ENCODE measurements at regions not wholly inside any gene's neighbourhood (a gene's known extent, or its start where the extent isn't known, plus 50 kb on each side); places are given as distances from the start of the nearest gene placed in this dataset.

DNA sequence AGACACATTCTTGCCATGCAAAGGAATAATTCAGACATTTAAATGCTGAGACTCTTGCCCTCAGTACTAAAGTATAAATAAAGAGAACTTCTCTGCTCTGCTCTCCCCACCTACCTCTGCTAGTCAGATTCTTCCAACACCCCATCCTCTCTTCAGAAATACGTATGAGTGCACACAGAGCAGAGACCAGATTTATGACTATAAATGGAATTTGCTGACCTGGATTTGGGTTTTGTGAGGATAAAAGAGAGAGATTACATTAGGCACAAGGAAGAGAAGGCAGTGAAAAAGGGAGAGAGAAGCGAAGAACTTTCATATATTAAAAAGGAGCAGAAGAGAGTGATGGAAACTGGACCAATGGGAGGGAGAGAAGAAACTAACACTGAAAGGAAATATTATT, 87.6 kb upstream of the EXOC1L start:
- Histone ChIP-seq H3K36me3 (ENCODE audit: insufficient read depth) (no peaks in the 10 kb centered on the region), H3K4me2 (no peak overlapping the region), H4K20me1 (replicated peaks; ENCODE audit: insufficient read depth) (no peaks in the 10 kb centered on the region), H2AFZ (no peak overlapping the region), H3K27me3 (ENCODE audit: insufficient read depth) (no peaks in the 10 kb centered on the region), H3F3A (replicated peaks; ENCODE audit: low read depth) (no peaks in the 10 kb centered on the region), H3K27ac (ENCODE audit: low read depth) (no peak overlapping the region), H3K4me3 (no peak overlapping the region), H3K9me2 (ENCODE audit: insufficient read depth) (no peaks in the 10 kb centered on the region), H3K79me2 (replicated peaks; ENCODE audit: insufficient read depth) (no peaks in the 10 kb centered on the region), H3K4me1 (ENCODE audit: insufficient read depth) (no peaks in the 10 kb centered on the region)
- no peak for TF ChIP-seq ZNF331 (CRISPR knock-in tag; IDR thresholded peaks at IDR 0.05; ENCODE audit: low read depth)
- no peak for TF ChIP-seq EZH2phosphoT487 (IDR thresholded peaks at IDR 0.05; ENCODE audit: unreplicated experiment)
- TF ChIP-seq ETS1 (IDR thresholded peaks at IDR 0.05), result no peak
- no peak for TF ChIP-seq CREB1 (CRISPR knock-in tag; IDR thresholded peaks at IDR 0.05; ENCODE audit: low read depth)
- TF ChIP-seq JUNB (IDR thresholded peaks at IDR 0.05; ENCODE audit: unreplicated experiment), result no peak
- TF ChIP-seq REST (IDR thresholded peaks at IDR 0.05; ENCODE audit: unreplicated experiment), result no peak
- TF ChIP-seq, protein P1, sequence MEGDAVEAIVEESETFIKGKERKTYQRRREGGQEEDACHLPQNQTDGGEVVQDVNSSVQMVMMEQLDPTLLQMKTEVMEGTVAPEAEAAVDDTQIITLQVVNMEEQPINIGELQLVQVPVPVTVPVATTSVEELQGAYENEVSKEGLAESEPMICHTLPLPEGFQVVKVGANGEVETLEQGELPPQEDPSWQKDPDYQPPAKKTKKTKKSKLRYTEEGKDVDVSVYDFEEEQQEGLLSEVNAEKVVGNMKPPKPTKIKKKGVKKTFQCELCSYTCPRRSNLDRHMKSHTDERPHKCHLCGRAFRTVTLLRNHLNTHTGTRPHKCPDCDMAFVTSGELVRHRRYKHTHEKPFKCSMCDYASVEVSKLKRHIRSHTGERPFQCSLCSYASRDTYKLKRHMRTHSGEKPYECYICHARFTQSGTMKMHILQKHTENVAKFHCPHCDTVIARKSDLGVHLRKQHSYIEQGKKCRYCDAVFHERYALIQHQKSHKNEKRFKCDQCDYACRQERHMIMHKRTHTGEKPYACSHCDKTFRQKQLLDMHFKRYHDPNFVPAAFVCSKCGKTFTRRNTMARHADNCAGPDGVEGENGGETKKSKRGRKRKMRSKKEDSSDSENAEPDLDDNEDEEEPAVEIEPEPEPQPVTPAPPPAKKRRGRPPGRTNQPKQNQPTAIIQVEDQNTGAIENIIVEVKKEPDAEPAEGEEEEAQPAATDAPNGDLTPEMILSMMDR (conservative IDR thresholded peaks at IDR 0.05; ENCODE audit: low read depth in 2 of 2), result no peak
- TF ChIP-seq ZNF462 (CRISPR knock-in tag; IDR thresholded peaks at IDR 0.05), result no peak
- no peak for TF ChIP-seq ZNF114 (CRISPR knock-in tag; IDR thresholded peaks at IDR 0.05)
- H3K27ac Mint-ChIP-seq, result no peak overlapping the region
- no peak for DNase-seq (ENCODE audit: low spot score)
- peaks cover 7% of the 10 kb centered on the region; the same call in 2 of the 3 replicates for H3K4me1 Mint-ChIP-seq
- H3K36me3 Mint-ChIP-seq (ENCODE audit: low read depth), result no peaks in the 10 kb centered on the region
- ATAC-seq, result no peak
- no peaks in the 10 kb centered on the region; the same call in 1 of the 3 replicates for H3K9me3 Mint-ChIP-seq
- H3K27me3 Mint-ChIP-seq (ENCODE audit: insufficient read depth, low read depth, poor library complexity), result no peaks in the 10 kb centered on the region
- H3K4me3 Mint-ChIP-seq, result no peak overlapping the region
